Hepatocyte (in vitro differentiated cells): ENCODE measurements at regions not wholly inside any gene's neighbourhood (a gene's known extent, or its start where the extent isn't known, plus 50 kb on each side); places are given as distances from the start of the nearest gene placed in this dataset.

Experiments used
- EZH2 ChIP-seq: fragments of 200-600 bp; sonication (generic); IDR thresholded peaks from 2 replicates; pipeline ENCODE4 v1.6.1; 2016; ENCODE audit warnings: antibody characterized with exemption, mild to moderate bottlenecking, borderline replicate concordance
- TF ChIP-seq, protein P1 (sequence below): fragments of 200-600 bp; sonication (generic); IDR thresholded peaks from 2 replicates; pipeline ENCODE4 v1.5.1; 2016; ENCODE audit warnings: antibody characterized with exemption, mild to moderate bottlenecking; ENCODE audit not compliant: poor library complexity

DNA sequence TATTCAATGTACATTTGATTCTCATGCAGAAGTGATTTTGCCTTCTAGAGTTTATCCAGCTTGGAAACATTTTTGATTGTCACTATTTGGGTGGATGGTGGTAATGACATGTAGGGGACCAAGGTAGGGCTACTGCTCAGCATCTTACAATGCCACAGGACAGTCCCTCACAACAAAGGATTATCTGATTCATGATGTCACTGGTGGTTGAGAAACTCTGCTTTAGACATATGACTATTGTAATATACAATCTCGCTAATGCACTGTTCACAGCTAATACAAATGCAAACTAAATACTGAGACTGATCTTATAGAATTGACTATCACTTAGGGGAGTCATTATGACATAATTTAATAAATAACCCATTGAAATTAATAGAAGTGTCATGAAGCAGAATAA lies 60.4 kb upstream of the BTG1 start:
- TF ChIP-seq, protein P1, sequence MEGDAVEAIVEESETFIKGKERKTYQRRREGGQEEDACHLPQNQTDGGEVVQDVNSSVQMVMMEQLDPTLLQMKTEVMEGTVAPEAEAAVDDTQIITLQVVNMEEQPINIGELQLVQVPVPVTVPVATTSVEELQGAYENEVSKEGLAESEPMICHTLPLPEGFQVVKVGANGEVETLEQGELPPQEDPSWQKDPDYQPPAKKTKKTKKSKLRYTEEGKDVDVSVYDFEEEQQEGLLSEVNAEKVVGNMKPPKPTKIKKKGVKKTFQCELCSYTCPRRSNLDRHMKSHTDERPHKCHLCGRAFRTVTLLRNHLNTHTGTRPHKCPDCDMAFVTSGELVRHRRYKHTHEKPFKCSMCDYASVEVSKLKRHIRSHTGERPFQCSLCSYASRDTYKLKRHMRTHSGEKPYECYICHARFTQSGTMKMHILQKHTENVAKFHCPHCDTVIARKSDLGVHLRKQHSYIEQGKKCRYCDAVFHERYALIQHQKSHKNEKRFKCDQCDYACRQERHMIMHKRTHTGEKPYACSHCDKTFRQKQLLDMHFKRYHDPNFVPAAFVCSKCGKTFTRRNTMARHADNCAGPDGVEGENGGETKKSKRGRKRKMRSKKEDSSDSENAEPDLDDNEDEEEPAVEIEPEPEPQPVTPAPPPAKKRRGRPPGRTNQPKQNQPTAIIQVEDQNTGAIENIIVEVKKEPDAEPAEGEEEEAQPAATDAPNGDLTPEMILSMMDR = no peak
- no peak for TF ChIP-seq EZH2
